Thoracic aorta (tissue), 2 donors: ENCODE measurements at regions not wholly inside any gene's neighbourhood (a gene's known extent, or its start where the extent isn't known, plus 50 kb on each side); places are given as distances from the start of the nearest gene placed in this dataset.
"Not testable (repeated sequence)": the region's sequence is repeated elsewhere in the genome, so short reads cannot be mapped to it uniquely, and the experiment has no call there.

ENCODE experiments used
- ATAC-seq: fragments of 150-250 bp; one replicate; pipeline ENCODE4 v1.8.0; 2017; ENCODE audit warnings: low read depth; ENCODE audit not compliant: insufficient number of reproducible peaks, low FRiP score
- DNase-seq: peaks from one replicate; pipeline ENCODE4 v3.0.0-alpha.2; 2020; ENCODE audit warnings: low spot score
- H3K27ac ChIP-seq, 2 donors: fragments of 200-600 bp; sonication (generic); 1 replicate in 1 of 2; 2 replicates in 1 of 2; pipeline ENCODE4 v1.5.1; 2016; ENCODE audit warnings: mild to moderate bottlenecking in 2 of 2, moderate library complexity in 2 of 2
- H3K27me3 ChIP-seq: fragments of 200-600 bp; sonication (generic); replicated peaks from 2 replicates; pipeline ENCODE4 v1.6.0; 2016; ENCODE audit warnings: mild to moderate bottlenecking; ENCODE audit not compliant: insufficient read depth
- H3K36me3 ChIP-seq: fragments of 200-600 bp; sonication (generic); one replicate; pipeline ENCODE4 v1.5.1; 2016
- H3K4me1 ChIP-seq, 2 donors: fragments of 200-600 bp; sonication (generic); 1 replicate in 1 of 2; 2 replicates in 1 of 2; pipeline versions ENCODE4 v1.5.1 to v1.6.0; 2016; ENCODE audit warnings: low read depth in 2 of 2, mild to moderate bottlenecking in 1 of 2; ENCODE audit not compliant: control insufficient read depth in 1 of 2
- H3K4me3 ChIP-seq: fragments of 200-600 bp; sonication (generic); 2 replicates; pipeline ENCODE4 v1.5.1; 2016; ENCODE audit warnings: mild to moderate bottlenecking
- H3K9me3 ChIP-seq: fragments of 200-600 bp; sonication (generic); 2 replicates; pipeline ENCODE4 v1.5.1; 2016
- CTCF ChIP-seq: fragments of 200-600 bp; sonication (generic); IDR thresholded peaks from one replicate; pipeline ENCODE4 v1.5.1; 2019; ENCODE audit warnings: antibody characterized with exemption

DNA sequence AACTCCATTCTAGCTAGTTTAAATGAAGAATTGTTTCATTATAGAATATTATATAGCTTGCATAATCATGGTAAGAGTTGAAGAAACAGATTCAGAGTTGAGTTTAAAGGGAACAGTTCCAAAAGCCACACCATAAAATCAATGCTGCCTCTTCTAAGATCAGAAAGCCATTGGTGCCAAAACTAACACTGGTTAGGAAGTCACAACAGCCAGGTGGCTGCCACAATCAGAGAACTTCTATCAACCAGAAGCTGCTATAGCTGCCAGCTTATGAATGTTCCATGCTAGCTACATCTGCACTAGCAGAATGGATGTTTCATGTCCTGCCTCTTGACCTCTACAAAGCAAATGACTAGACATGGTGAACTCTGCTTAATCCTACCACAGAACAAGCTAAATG lies 583.1 kb upstream of the LRRN3 start:
- no peak overlapping the region for H3K27ac ChIP-seq
- no peaks in the 10 kb centered on the region for H3K36me3 ChIP-seq
- ATAC-seq (no peak), DNase-seq (no peak)
- H3K4me1 ChIP-seq = no peaks in the 10 kb centered on the region
- no peaks in the 10 kb centered on the region for H3K9me3 ChIP-seq
- TF ChIP-seq CTCF = no peak
- H3K27me3 ChIP-seq = no peaks in the 10 kb centered on the region
- H3K4me3 ChIP-seq = no peak overlapping the region

DNA sequence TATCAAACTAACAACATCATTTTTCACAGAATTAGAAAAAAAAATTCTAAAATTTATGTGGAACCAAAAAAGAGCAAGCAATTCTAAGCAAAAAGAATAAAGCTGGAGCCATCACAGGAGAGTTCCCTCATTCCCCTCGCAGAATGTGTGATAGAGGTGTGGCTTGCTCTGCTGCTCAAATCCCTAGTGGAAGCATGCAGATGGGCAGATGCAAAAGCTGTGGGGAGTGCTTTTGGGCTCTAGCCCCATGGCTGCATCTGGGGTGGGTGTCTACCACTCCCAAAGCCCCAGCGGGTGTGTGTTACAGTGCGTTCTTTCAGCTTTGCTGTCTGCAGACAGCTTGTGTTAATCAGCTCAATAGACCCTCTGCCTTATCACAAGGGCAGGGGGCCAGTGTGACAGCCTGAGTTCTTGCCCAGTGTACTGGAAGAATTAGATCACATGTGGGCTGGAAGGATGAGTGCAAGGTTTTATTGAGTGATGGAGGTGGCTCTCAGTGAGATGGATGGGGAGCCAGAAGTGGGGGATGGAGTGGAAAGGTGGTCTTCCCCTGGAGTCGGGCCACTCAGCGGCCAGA lies 575.9 kb upstream of the LRRN3 start:
- DNase-seq, H3K36me3 ChIP-seq, H3K4me1 ChIP-seq, H3K9me3 ChIP-seq, H3K27ac ChIP-seq, H3K4me3 ChIP-seq, ATAC-seq, H3K27me3 ChIP-seq: not testable (repeated sequence)

DNA sequence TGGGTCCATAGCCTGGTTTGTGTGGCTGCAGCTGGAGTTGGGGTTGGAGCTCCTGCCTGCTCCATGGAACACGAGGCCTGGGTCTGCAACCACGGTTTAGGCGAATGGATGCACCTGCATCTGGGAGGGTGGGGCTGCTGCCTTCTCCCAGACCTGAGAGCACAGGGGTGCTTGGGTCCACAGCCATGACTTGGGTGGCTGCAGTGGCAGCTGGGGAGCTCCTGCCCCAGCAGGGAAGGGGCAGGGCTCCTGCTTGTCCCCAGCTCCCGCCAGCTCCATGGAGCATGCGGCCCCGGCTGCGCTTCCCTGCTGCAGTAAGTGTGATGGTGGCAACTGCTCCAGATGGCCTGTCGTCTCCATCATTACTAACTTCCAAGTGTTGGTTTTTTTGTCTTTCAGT lies 571.1 kb upstream of the LRRN3 start:
- no peak for ATAC-seq
- no peak for DNase-seq
- Histone ChIP-seq H3K4me3 (no peak overlapping the region), H3K27ac (no peak overlapping the region), H3K9me3 (no peaks in the 10 kb centered on the region), H3K36me3 (no peaks in the 10 kb centered on the region), H3K4me1 (peaks cover 0 to 7% of the 10 kb centered on the region in 2 donors), H3K27me3 (no peaks in the 10 kb centered on the region)
- no peak for TF ChIP-seq CTCF

- no peak for TF ChIP-seq CTCF
- no peak overlapping the region for H3K4me3 ChIP-seq
- ATAC-seq (no peak), DNase-seq (no peak)
- H3K27me3 ChIP-seq = no peaks in the 10 kb centered on the region
- no peak overlapping the region for H3K27ac ChIP-seq
- H3K36me3 ChIP-seq = no peaks in the 10 kb centered on the region
- peaks cover 0 to 7% of the 10 kb centered on the region in 2 donors for H3K4me1 ChIP-seq
- no peaks in the 10 kb centered on the region for H3K9me3 ChIP-seq
These were observed 569.5 kb upstream of the LRRN3 start for GRCh38 chr7:110521357-110521911.

DNA sequence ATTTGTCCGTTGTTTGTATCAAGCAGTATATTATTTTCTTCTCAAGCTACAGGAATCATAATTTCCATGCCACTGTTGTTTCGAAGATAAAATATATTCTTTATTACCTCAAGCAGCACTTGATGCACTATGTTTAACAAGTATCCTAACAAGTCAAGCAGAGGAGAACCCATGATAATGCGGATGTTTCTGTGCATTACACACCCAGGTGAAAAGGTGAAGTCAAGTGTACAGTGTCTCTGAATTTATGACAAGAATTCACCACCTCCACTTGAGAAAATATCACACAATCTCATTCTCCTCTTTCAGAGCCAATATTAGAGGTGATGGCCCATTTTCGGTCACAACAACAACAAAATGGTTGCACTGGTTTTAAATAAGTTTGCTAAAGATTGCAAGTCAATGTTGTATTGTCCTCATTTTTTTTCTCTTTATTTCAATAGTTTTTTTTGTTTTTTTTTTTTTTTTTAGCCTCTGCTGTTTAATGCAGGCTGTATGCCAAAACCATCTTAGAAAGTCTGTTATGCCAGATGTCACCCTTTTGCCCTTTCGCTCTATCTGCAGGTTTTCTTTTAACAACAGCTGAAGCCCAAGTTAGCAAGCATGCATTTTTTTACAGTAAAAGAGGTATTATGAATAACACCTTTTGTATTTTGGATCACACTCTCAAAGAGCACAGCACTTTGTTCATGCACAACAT lies 568.7 kb upstream of the LRRN3 start:
- no peaks in the 10 kb centered on the region for H3K27me3 ChIP-seq
- H3K36me3 ChIP-seq = no peaks in the 10 kb centered on the region
- no peak overlapping the region for H3K4me3 ChIP-seq
- no peak overlapping the region for H3K27ac ChIP-seq
- H3K9me3 ChIP-seq = no peaks in the 10 kb centered on the region
- ATAC-seq (no peak), DNase-seq (no peak)
- H3K4me1 ChIP-seq = peaks cover 0 to 7% of the 10 kb centered on the region in 2 donors
- no peak for TF ChIP-seq CTCF
